ENCODE measurements at regions not wholly inside any gene's neighbourhood (a gene's known extent, or its start where the extent isn't known, plus 50 kb on each side); places are given as distances from the start of the nearest gene placed in this dataset.

DNA sequence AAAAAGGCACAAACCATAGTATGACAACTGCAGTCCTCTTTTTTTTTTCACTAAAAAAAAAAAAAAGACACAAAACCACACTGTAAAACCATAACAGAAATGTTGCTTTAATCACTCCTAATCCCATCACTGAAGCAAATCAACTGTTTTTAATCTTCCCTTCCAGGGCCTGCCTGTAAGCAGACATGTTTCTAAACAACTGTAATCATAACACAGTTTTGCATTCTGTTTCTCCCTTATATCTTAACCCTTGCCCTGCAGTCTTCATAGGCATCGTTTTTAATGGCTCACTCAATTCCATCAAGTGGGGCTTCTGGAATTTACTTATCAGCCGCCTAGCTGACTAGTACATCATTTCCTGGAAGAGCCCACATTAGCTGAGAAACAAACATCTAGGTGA, 111.0 kb upstream of the SLC25A48 start:
- ChIA-PET POLR2A (no interaction called here), CTCF (interaction anchor here (0.7 to 2.1 kb wide), 2 partner anchors 13 to 157 kb away, joined by 3 to 9 read pairs; no protein-coding TSS in a partner anchor)
- no peak for DNase-seq (ENCODE audit: extremely low spot score)
- TF ChIP-seq NFRKB (IDR thresholded peaks at IDR 0.05) (no peak), TARDBP (IDR thresholded peaks at IDR 0.05) (no peak), ELF4 (IDR thresholded peaks at IDR 0.05) (no peak)

DNA sequence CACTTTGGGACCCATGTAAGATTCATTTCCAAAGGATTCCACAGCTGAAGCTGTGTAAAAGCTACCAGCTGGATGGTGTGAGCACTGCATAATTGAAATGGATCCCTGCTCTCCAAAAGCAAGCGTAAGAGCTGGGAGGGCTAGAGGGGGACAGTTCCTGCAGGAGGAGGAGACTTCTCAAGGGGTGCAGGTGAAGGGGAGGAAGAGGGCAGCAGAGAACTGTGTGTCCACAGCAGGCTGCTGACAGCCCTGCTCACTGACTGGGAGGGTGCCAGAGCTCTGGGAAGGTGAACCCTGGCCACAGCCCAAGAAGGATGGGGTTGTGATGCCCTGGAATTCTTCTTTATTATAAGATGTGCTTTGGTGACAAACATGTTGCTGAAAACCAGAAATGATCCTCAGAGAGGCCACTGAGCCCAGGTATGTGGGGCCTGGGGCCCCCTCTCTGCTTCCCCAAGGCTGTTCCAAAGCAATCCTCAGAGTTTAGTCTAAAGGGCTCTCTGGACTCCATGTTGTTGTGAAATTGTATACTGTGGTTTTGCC, 112.8 kb upstream of the SLC25A48 start:
- ChIA-PET POLR2A (no interaction called here), CTCF (interaction anchor here (0.5 kb wide), 1 partner anchor 261 kb away, joined by 3 read pairs; no protein-coding TSS in a partner anchor)
- no peak for TF ChIP-seq TARDBP (IDR thresholded peaks at IDR 0.05)
- no peak for TF ChIP-seq FOXK2 (IDR thresholded peaks at IDR 0.05)
- TF ChIP-seq HDGF (IDR thresholded peaks at IDR 0.05; ENCODE audit: borderline replicate concordance): no peak
- no peak for TF ChIP-seq ARNT (IDR thresholded peaks at IDR 0.05)
- no peak for TF ChIP-seq CTBP1 (IDR thresholded peaks at IDR 0.05; ENCODE audit: borderline replicate concordance)
- no peak for TF ChIP-seq NFRKB (IDR thresholded peaks at IDR 0.05)
- no peak for TF ChIP-seq ELF4 (IDR thresholded peaks at IDR 0.05)
- TF ChIP-seq BHLHE40 (IDR thresholded peaks at IDR 0.05; ENCODE audit: borderline replicate concordance): no peak
- TF ChIP-seq SUZ12 (IDR thresholded peaks at IDR 0.05): no peak
- no peak for DNase-seq (ENCODE audit: extremely low spot score)

DNA sequence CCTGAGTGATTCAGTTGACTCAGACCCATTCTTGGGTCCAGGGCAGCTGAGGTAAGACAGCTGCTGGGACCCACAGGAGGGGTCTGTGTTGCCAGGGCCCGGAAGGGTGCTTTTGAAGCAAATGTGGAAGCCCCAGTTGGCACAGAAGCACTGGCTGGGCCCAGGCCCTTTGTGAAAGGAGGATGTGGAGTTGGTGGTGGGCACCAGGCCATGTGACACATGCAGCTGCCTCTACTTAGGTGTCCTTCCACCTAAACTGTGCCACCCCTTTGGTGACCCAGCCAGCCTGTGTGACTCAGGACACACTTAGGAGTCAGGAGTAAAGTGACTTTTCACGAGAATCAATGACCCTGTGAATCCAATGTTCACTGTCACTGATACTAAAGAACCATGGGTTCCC, 114.3 kb upstream of the SLC25A48 start:
- TF ChIP-seq ARNT (IDR thresholded peaks at IDR 0.05) (no peak), LEF1 (IDR thresholded peaks at IDR 0.05; ENCODE audit: borderline replicate concordance) (no peak), NFRKB (IDR thresholded peaks at IDR 0.05) (no peak), ZNF384 (IDR thresholded peaks at IDR 0.05) (no peak), FOXK2 (IDR thresholded peaks at IDR 0.05) (no peak), ELF4 (IDR thresholded peaks at IDR 0.05) (no peak), L3MBTL2 (conservative IDR thresholded peaks at IDR 0.05) (no peak), FOXA1 (IDR thresholded peaks at IDR 0.05) (no peak), CTBP1 (IDR thresholded peaks at IDR 0.05; ENCODE audit: borderline replicate concordance) (no peak), FOXM1 (IDR thresholded peaks at IDR 0.05; ENCODE audit: borderline replicate concordance) (no peak), SP1 (IDR thresholded peaks at IDR 0.05) (no peak), TARDBP (IDR thresholded peaks at IDR 0.05) (no peak), SUZ12 (IDR thresholded peaks at IDR 0.05) (no peak), HDGF (IDR thresholded peaks at IDR 0.05; ENCODE audit: borderline replicate concordance) (no peak)
- TF ChIP-seq, protein P1, sequence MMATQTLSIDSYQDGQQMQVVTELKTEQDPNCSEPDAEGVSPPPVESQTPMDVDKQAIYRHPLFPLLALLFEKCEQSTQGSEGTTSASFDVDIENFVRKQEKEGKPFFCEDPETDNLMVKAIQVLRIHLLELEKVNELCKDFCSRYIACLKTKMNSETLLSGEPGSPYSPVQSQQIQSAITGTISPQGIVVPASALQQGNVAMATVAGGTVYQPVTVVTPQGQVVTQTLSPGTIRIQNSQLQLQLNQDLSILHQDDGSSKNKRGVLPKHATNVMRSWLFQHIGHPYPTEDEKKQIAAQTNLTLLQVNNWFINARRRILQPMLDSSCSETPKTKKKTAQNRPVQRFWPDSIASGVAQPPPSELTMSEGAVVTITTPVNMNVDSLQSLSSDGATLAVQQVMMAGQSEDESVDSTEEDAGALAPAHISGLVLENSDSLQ (IDR thresholded peaks at IDR 0.05): no peak
- ChIA-PET CTCF (no interaction called here), POLR2A (no interaction called here)
- no peak for DNase-seq (ENCODE audit: extremely low spot score)

DNA sequence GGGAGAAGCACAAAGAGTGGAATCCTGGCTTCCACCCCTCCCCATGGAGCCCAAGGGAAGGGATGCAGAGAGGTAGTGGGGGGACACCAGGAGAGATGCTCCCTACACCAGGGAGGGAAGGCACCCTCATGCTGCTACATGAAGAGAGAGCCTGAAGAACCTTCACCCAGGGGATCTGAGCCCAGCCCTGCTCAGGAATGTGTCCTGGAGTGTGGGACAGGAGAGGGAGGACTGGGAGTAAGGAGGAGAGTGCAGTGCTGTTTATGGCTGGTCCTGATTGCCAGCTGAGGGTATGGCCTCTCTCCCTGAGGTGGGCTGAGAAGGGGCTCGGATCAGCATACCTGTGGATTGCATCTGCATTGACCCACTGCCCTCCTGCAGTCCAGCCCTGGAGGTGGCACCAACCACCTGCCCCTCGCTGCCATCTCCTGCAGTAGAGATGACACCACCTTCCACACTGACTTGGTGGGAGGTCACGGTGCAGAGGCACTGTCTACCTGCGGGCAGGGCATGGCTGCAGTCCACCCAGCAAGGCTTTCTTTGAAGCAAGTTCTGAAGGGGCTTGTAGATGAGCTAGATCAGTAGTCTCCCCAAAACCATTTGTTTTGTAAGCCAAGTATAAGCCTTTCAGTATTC, 114.9 kb upstream of the SLC25A48 start:
- ChIA-PET POLR2A (no interaction called here), CTCF (no interaction called here)
- TF ChIP-seq FOXK2 (IDR thresholded peaks at IDR 0.05) (no peak), NFRKB (IDR thresholded peaks at IDR 0.05) (no peak), HDGF (IDR thresholded peaks at IDR 0.05; ENCODE audit: borderline replicate concordance) (no peak), BHLHE40 (IDR thresholded peaks at IDR 0.05; ENCODE audit: borderline replicate concordance) (no peak), ELF4 (IDR thresholded peaks at IDR 0.05) (no peak), CTBP1 (IDR thresholded peaks at IDR 0.05; ENCODE audit: borderline replicate concordance) (no peak)
- TF ChIP-seq, protein P1 (IDR thresholded peaks at IDR 0.05): no peak

DNA sequence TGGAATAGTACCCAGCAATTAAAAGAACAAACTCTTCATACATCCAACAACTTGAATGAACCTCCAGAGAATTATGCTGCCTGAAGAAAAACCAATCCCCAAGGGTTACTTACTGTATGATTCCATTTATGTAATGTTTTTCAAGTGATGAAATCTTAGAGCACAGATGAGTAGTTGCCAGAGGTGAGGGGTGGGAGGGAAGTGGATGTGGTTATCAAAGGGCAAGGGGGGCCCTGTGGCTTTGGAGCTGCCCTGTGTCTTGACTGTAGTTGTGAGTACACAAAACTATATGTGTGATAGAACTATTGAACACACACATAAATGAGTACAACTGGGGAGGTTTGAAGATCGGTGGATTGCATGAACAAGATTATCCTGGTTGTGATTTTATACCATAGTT, 115.8 kb upstream of the SLC25A48 start:
- no peak for DNase-seq (ENCODE audit: extremely low spot score)
- ChIA-PET POLR2A (no interaction called here), CTCF (no interaction called here)
- TF ChIP-seq L3MBTL2 (conservative IDR thresholded peaks at IDR 0.05): no peak
- TF ChIP-seq FOXA1 (IDR thresholded peaks at IDR 0.05): no peak
- TF ChIP-seq FOXM1 (IDR thresholded peaks at IDR 0.05; ENCODE audit: borderline replicate concordance): no peak
- TF ChIP-seq SP1 (IDR thresholded peaks at IDR 0.05): no peak
- no peak for TF ChIP-seq NFRKB (IDR thresholded peaks at IDR 0.05)
- no peak for TF ChIP-seq HDGF (IDR thresholded peaks at IDR 0.05; ENCODE audit: borderline replicate concordance)
- TF ChIP-seq TARDBP (IDR thresholded peaks at IDR 0.05): no peak
- TF ChIP-seq SUZ12 (IDR thresholded peaks at IDR 0.05): no peak
- TF ChIP-seq ARNT (IDR thresholded peaks at IDR 0.05): no peak
- TF ChIP-seq FOXK2 (IDR thresholded peaks at IDR 0.05): no peak
- TF ChIP-seq BHLHE40 (IDR thresholded peaks at IDR 0.05; ENCODE audit: borderline replicate concordance): no peak
- TF ChIP-seq LEF1 (IDR thresholded peaks at IDR 0.05; ENCODE audit: borderline replicate concordance): no peak
- TF ChIP-seq ZNF384 (IDR thresholded peaks at IDR 0.05): no peak
- no peak for TF ChIP-seq ELF4 (IDR thresholded peaks at IDR 0.05)
- TF ChIP-seq CTBP1 (IDR thresholded peaks at IDR 0.05; ENCODE audit: borderline replicate concordance): no peak
- TF ChIP-seq, protein P1 (IDR thresholded peaks at IDR 0.05): no peak

More for the DNA sequence above, 114.9 kb upstream of the SLC25A48 start:
- DNase-seq (ENCODE audit: extremely low spot score): no peak

DNA sequence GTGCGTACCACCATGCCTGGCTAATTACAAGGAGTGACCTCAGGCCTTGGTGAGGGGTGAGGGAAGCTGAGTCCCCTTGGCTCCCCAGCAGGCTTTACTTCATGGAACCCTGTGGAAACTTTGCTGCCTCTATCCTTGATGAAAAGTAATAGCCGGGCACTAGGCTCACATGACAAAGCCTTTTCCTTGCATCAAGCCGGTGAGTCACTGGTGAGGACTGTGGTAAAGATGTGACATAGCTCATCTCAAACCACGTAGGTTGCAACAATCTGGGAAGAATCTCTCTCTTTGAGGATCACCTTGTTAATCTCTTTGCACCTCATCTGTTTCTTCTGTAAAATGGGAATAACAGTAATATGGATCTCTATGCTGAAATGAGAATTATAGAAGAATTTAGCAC, 116.3 kb upstream of the SLC25A48 start:
- CTCF ChIA-PET: interaction anchor here (0.6 kb wide), 1 partner anchor 11 kb away, joined by 3 read pairs; no protein-coding TSS in a partner anchor
- no peak for DNase-seq (ENCODE audit: extremely low spot score)
- TF ChIP-seq NFRKB (IDR thresholded peaks at IDR 0.05) (no peak), L3MBTL2 (conservative IDR thresholded peaks at IDR 0.05) (no peak), ARNT (IDR thresholded peaks at IDR 0.05) (no peak), ELF4 (IDR thresholded peaks at IDR 0.05) (no peak), SUZ12 (IDR thresholded peaks at IDR 0.05) (no peak)
- TF ChIP-seq, protein P1 (IDR thresholded peaks at IDR 0.05): no peak
- POLR2A ChIA-PET: no interaction called here

Data from HEK293T (cell line).